Left ventricle myocardium inferior (tissue), 1 donor: ENCODE measurements at regions not wholly inside any gene's neighbourhood (a gene's known extent, or its start where the extent isn't known, plus 50 kb on each side); places are given as distances from the start of the nearest gene placed in this dataset.

Source experiments
- DNase-seq: peaks from one replicate; pipeline ENCODE4 v3.0.0-alpha.2; 2020
- H3K27ac ChIP-seq: fragments of 200-600 bp; replicated peaks from 2 replicates; pipeline ENCODE4 v1.8.0; 2021
- H3K27me3 ChIP-seq: fragments of 200-600 bp; 2 replicates; pipeline ENCODE4 v1.8.0; 2021; ENCODE audit warnings: low read depth
- H3K36me3 ChIP-seq: fragments of 200-600 bp; 2 replicates; pipeline ENCODE4 v1.8.0; 2021
- H3K4me1 ChIP-seq: fragments of 200-600 bp; 2 replicates; pipeline ENCODE4 v1.8.0; 2021
- H3K4me3 ChIP-seq: fragments of 200-600 bp; 2 replicates; pipeline ENCODE4 v1.8.0; 2021; ENCODE audit warnings: mild to moderate bottlenecking, moderate library complexity
- H3K9me3 ChIP-seq: fragments of 200-600 bp; replicated peaks from 2 replicates; pipeline ENCODE4 v1.8.0; 2021
- CTCF ChIP-seq: fragments of 200-600 bp; IDR thresholded peaks from 2 replicates; pipeline ENCODE4 v1.8.0; 2021; ENCODE audit warnings: antibody characterized with exemption, mild to moderate bottlenecking, borderline replicate concordance
- intact Hi-C: fragments of 100-400 bp; cut with micrococcal nuclease; formaldehyde crosslinking; loops from one replicate; pipeline ENCODE4 v1.11.0; 2022
- donor health status: DM: no; HTN: yes; CAD: no; lungs with severe emphysema.

- Histone ChIP-seq H3K36me3 (no peaks in the 10 kb centered on the region), H3K4me3 (no peak overlapping the region), H3K27ac (no peak overlapping the region), H3K9me3 (peaks cover 2% of the 10 kb centered on the region), H3K4me1 (no peaks in the 10 kb centered on the region), H3K27me3 (peaks cover 46% of the 10 kb centered on the region)
- intact Hi-C loops, result no loop called here
- DNase-seq, result no peak
- TF ChIP-seq CTCF, result no peak
Observed at GRCh38 chr22:48797731-48798130, 1029.9 kb downstream of the BRD1 start.

- Histone ChIP-seq H3K9me3 (peaks cover 7% of the 10 kb centered on the region), H3K27ac (no peak overlapping the region), H3K4me3 (no peak overlapping the region), H3K27me3 (peaks cover 44% of the 10 kb centered on the region), H3K36me3 (no peaks in the 10 kb centered on the region), H3K4me1 (no peaks in the 10 kb centered on the region)
- TF ChIP-seq CTCF, result no peak
- intact Hi-C loops, result no loop called here
- no peak for DNase-seq
Observed at GRCh38 chr22:48796310-48797015, 1031.2 kb downstream of the BRD1 start.

GRCh38 chr22:48795664-48796063 is 1032.0 kb downstream of the BRD1 start:
- peaks cover 7% of the 10 kb centered on the region for H3K9me3 ChIP-seq
- intact Hi-C loops, result no loop called here
- no peak for TF ChIP-seq CTCF
- DNase-seq, result no peak
- no peak overlapping the region for H3K27ac ChIP-seq
- H3K4me1 ChIP-seq, result no peaks in the 10 kb centered on the region
- peaks cover 44% of the 10 kb centered on the region for H3K27me3 ChIP-seq
- no peaks in the 10 kb centered on the region for H3K36me3 ChIP-seq
- no peak overlapping the region for H3K4me3 ChIP-seq

GRCh38 chr22:48794906-48795305 is 1032.8 kb downstream of the BRD1 start:
- peaks cover 39% of the 10 kb centered on the region for H3K27me3 ChIP-seq
- no peak for TF ChIP-seq CTCF
- H3K4me3 ChIP-seq, result no peak overlapping the region

GRCh38 chr22:48793949-48794348 is 1033.7 kb downstream of the BRD1 start:
- H3K27ac ChIP-seq, result no peak overlapping the region
- H3K27me3 ChIP-seq, result peaks cover 32% of the 10 kb centered on the region
- H3K36me3 ChIP-seq, result no peaks in the 10 kb centered on the region
- no peak for TF ChIP-seq CTCF
- H3K4me3 ChIP-seq, result no peak overlapping the region
- H3K9me3 ChIP-seq, result peaks cover 7% of the 10 kb centered on the region
- intact Hi-C loops, result no loop called here
- no peaks in the 10 kb centered on the region for H3K4me1 ChIP-seq
- DNase-seq, result no peak

More at GRCh38 chr22:48794906-48795305, 1032.8 kb downstream of the BRD1 start:
- H3K36me3 ChIP-seq, result no peaks in the 10 kb centered on the region
- peaks cover 7% of the 10 kb centered on the region for H3K9me3 ChIP-seq
- intact Hi-C loops, result no loop called here
- H3K27ac ChIP-seq, result no peak overlapping the region
- no peaks in the 10 kb centered on the region for H3K4me1 ChIP-seq
- no peak for DNase-seq

- H3K36me3 ChIP-seq, result no peaks in the 10 kb centered on the region
- DNase-seq, result no peak
- TF ChIP-seq CTCF, result no peak
- H3K27me3 ChIP-seq, result peaks cover 17% of the 10 kb centered on the region
- intact Hi-C loops, result no loop called here
- H3K4me1 ChIP-seq, result no peaks in the 10 kb centered on the region
- H3K9me3 ChIP-seq, result peaks cover 6% of the 10 kb centered on the region
- no peak overlapping the region for H3K4me3 ChIP-seq
- no peak overlapping the region for H3K27ac ChIP-seq
Observed at GRCh38 chr22:48786679-48786996, 1041.0 kb downstream of the BRD1 start.
